NT2/D1 (cell line): ENCODE measurements at regions not wholly inside any gene's neighbourhood (a gene's known extent, or its start where the extent isn't known, plus 50 kb on each side); places are given as distances from the start of the nearest gene placed in this dataset.

Experiments
- SUZ12 ChIP-seq: IDR thresholded peaks from 2 replicates; pipeline ENCODE4 v1.6.1; 2011; ENCODE audit not compliant: insufficient read length, insufficient read depth; ENCODE audit errors: extremely low read depth
- YY1 ChIP-seq: IDR thresholded peaks from 2 replicates; pipeline ENCODE4 v1.6.1; 2011; ENCODE audit not compliant: insufficient read length, insufficient read depth
- ZNF274 ChIP-seq: IDR thresholded peaks from 2 replicates; pipeline ENCODE4 v1.6.1; 2011; ENCODE audit warnings: mild to moderate bottlenecking, low read depth, low read length

DNA sequence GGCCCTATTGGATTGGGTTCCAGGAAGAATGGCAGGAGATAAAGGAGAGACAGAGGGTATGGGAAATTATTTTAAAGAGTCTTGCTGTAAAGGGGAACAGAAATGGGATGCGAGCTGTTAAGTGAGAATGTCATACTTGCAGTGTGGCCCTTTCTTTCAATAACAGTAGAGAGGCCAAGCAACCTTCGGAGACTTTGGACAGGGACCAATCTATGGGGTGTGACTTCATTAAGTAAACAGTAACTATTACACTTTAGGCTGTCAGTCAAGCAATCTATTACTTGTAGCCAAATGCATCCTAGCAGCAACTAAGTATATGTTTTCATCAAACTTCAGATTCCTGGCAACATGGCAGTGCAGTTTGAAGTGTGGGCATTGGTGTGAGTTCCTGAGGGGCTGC lies 376.2 kb upstream of the LARGE1 start:
- TF ChIP-seq YY1: no peak
- TF ChIP-seq ZNF274: no peak
- no peak for TF ChIP-seq SUZ12
